AG04449 (cell line): ENCODE measurements at regions not wholly inside any gene's neighbourhood (a gene's known extent, or its start where the extent isn't known, plus 50 kb on each side); places are given as distances from the start of the nearest gene placed in this dataset.

ENCODE experiments used
- CTCF ChIA-PET: fragments of 350-600 bp; formaldehyde crosslinking; extraction: SDS; loops from one replicate; lab custom pipeline; 2021; ENCODE audit warnings: antibody characterized with exemption; lab: Yijun Ruan, JAX
- POLR2A ChIA-PET: fragments of 400-600, 350-600 bp; formaldehyde crosslinking; extraction: SDS; loops from one replicate; lab custom pipeline; 2020; ENCODE audit warnings: antibody characterized with exemption, inconsistent platforms; lab: Yijun Ruan, JAX
- DNase-seq: peaks from one replicate; pipeline ENCODE4 v3.0.0-alpha.2; 2010; ENCODE audit warnings: low read depth, low spot score
- H3K4me3 ChIP-seq: 2 replicates; pipeline ENCODE4 v1.5.1; 2011; ENCODE audit warnings: low read depth, mild to moderate bottlenecking, control low read depth, low read length
- CTCF ChIP-seq: IDR thresholded peaks from one replicate; pipeline ENCODE4 v1.5.1; 2011; ENCODE audit warnings: mild to moderate bottlenecking, moderate library complexity, low read length, control low read depth, inconsistent platforms; ENCODE audit not compliant: insufficient read depth; ENCODE audit errors: missing control alignments

- CTCF ChIA-PET: no interaction called here
- POLR2A ChIA-PET: no interaction called here
- DNase-seq: no peak
- H3K4me3 ChIP-seq: no peak overlapping the region
- TF ChIP-seq CTCF: no peak
These were observed 353.5 kb downstream of the SH2D1A start for GRCh38 chrX:124699876-124700275.

DNA sequence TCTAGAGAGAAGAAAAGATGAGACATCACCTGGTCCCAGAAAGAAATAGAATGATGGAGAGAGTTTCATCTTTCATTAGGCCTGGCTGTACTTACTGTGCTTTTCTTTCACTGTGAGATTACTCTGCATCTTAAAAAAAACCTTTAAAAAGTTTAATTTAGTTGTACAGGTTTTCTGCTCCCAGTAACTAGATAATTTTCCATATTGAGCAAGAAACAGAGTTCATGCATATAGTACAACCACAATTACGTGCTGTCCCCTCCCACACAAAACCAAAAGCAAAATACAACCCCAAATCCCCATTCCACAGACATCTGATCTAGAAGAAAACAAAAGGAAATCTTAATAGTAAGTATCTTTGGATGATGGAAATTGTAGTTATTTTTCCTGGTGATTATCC is 371.2 kb downstream of the SH2D1A start:
- no peak for DNase-seq
- CTCF ChIA-PET: no interaction called here
- no peak for TF ChIP-seq CTCF
- no peak overlapping the region for H3K4me3 ChIP-seq
- POLR2A ChIA-PET: no interaction called here

DNA sequence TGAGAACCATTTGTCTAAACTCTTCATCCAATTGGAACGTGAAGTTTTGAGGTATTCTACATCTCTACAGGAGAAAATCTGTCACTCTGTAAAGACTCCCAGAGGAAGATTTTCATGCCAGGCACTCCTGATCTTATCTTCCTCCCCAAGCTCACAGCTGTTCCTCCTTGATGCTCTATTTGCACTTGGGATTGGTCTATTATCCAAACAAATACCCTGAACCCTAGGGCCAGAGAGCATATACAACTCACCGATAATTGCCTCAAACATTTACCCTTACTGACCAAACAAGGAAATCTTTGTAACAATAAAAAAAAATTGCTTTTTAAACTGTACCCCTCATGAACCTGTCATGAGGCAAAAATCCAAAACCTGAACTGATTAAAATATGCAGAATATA is 372.7 kb downstream of the SH2D1A start:
- POLR2A ChIA-PET: no interaction called here
- DNase-seq: no peak
- H3K4me3 ChIP-seq: no peak overlapping the region
- CTCF ChIA-PET: no interaction called here
- no peak for TF ChIP-seq CTCF

GRCh38 chrX:124720532-124720931 is 374.2 kb downstream of the SH2D1A start:
- CTCF ChIA-PET: no interaction called here
- DNase-seq: no peak
- POLR2A ChIA-PET: no interaction called here
- H3K4me3 ChIP-seq: no peak overlapping the region
- no peak for TF ChIP-seq CTCF

DNA sequence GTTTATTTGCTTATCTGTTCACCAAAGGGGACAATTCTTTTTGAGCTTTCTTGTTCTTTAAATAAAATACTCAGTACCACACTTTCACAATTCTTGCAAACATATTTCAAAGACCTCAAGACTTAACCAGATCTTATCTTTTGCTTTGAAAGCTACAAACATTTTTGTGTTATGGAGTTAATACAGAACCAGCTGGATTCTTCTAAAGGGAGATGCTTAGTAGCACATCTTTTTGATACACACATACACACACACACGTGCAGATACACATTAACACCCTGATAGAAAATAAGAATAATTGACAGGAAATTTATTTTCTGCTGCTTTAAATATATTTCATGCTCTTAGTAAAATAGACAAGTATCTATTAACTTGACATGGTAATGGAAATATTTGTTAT is 379.1 kb downstream of the SH2D1A start:
- TF ChIP-seq CTCF: no peak
- ChIA-PET POLR2A (no interaction called here), CTCF (no interaction called here)
- H3K4me3 ChIP-seq: no peak overlapping the region
- no peak for DNase-seq

- DNase-seq: no peak
- no peak for TF ChIP-seq CTCF
- CTCF ChIA-PET: no interaction called here
- POLR2A ChIA-PET: no interaction called here
- no peak overlapping the region for H3K4me3 ChIP-seq
These were observed 379.9 kb downstream of the SH2D1A start for GRCh38 chrX:124726292-124726691.
